ENCODE measurements at regions not wholly inside any gene's neighbourhood (a gene's known extent, or its start where the extent isn't known, plus 50 kb on each side); places are given as distances from the start of the nearest gene placed in this dataset.

GRCh38 chr2:187188783-187189631 is 259.0 kb downstream of the CALCRL start:
- Histone ChIP-seq H3K4ac (ENCODE audit: low read depth, low read length) (no peak overlapping the region), H3K79me1 (ENCODE audit: insufficient read depth, low read depth, low read length, poor library complexity, severe bottlenecking) (no peaks in the 10 kb centered on the region), H4K8ac (replicated peaks; ENCODE audit: insufficient read length, low read depth, low read length) (no peak overlapping the region), H2AFZ (ENCODE audit: low read length) (no peak overlapping the region), H4K20me1 (ENCODE audit: control insufficient read depth, insufficient read depth, insufficient read length) (no peaks in the 10 kb centered on the region), H3K9ac (ENCODE audit: extremely low read depth, insufficient read length, low read length) (no peak overlapping the region), H3K27me3 (ENCODE audit: insufficient read depth, low read length) (no peaks in the 10 kb centered on the region), H3K14ac (ENCODE audit: insufficient read depth, low read length) (no peak overlapping the region), H3K9me3 (ENCODE audit: control insufficient read depth, low read depth, low read length) (no peaks in the 10 kb centered on the region), H2BK12ac (ENCODE audit: insufficient read length, low read depth, low read length) (no peak overlapping the region), H3K18ac (ENCODE audit: insufficient read length, low read depth, low read length) (no peak overlapping the region), H4K5ac (ENCODE audit: insufficient read length, low read depth, low read length) (no peak overlapping the region), H3K4me1 (ENCODE audit: insufficient read depth, low read length) (no peaks in the 10 kb centered on the region), H2BK15ac (ENCODE audit: low read depth, low read length) (no peak overlapping the region), H3K23ac (ENCODE audit: insufficient read length, low read depth, low read length) (no peak overlapping the region), H2AK5ac (ENCODE audit: insufficient read length, low read length) (no peak overlapping the region), H2BK5ac (ENCODE audit: insufficient read length, low read length) (no peak overlapping the region), H3K23me2 (ENCODE audit: insufficient read length, low read depth, low read length, poor library complexity, severe bottlenecking) (no peaks in the 10 kb centered on the region), H3K56ac (ENCODE audit: insufficient read length, low read depth, low read length) (no peak overlapping the region), H3K4me2 (ENCODE audit: insufficient read depth, insufficient read length, low read length) (no peak overlapping the region), H3K27ac (ENCODE audit: insufficient read length, low read depth, low read length) (no peak overlapping the region), H4K91ac (ENCODE audit: insufficient read length, low read depth, low read length) (no peak overlapping the region), H2BK120ac (ENCODE audit: low read depth, low read length, poor library complexity, severe bottlenecking) (no peak overlapping the region), H3T11ph (ENCODE audit: low read length) (no peak overlapping the region), H2BK20ac (ENCODE audit: low read depth, low read length, poor library complexity, severe bottlenecking) (no peak overlapping the region), H3K79me2 (ENCODE audit: insufficient read depth, low read length) (no peaks in the 10 kb centered on the region)
- Mint-ChIP-seq H3K4me3 (no peak overlapping the region), H3K27ac (no peak overlapping the region), H3K4me1 (no peaks in the 10 kb centered on the region), H3K9me3 (no peaks in the 10 kb centered on the region), H3K36me3 (ENCODE audit: insufficient read depth in 1 of 3, low read depth in 3 of 3) (no peaks in the 10 kb centered on the region), H3K27me3 (ENCODE audit: low read depth) (no peaks in the 10 kb centered on the region)
- DNase-seq: no peak
- no peak for TF ChIP-seq CTCF (conservative IDR thresholded peaks at IDR 0.05)
- WGBS (ENCODE audit: extremely low coverage, insufficient read length, low lambda C conversion rate): no CpG with 5 or more reads among the region's 4 CpGs
